ENCODE measurements at regions not wholly inside any gene's neighbourhood (a gene's known extent, or its start where the extent isn't known, plus 50 kb on each side); places are given as distances from the start of the nearest gene placed in this dataset.

DNA sequence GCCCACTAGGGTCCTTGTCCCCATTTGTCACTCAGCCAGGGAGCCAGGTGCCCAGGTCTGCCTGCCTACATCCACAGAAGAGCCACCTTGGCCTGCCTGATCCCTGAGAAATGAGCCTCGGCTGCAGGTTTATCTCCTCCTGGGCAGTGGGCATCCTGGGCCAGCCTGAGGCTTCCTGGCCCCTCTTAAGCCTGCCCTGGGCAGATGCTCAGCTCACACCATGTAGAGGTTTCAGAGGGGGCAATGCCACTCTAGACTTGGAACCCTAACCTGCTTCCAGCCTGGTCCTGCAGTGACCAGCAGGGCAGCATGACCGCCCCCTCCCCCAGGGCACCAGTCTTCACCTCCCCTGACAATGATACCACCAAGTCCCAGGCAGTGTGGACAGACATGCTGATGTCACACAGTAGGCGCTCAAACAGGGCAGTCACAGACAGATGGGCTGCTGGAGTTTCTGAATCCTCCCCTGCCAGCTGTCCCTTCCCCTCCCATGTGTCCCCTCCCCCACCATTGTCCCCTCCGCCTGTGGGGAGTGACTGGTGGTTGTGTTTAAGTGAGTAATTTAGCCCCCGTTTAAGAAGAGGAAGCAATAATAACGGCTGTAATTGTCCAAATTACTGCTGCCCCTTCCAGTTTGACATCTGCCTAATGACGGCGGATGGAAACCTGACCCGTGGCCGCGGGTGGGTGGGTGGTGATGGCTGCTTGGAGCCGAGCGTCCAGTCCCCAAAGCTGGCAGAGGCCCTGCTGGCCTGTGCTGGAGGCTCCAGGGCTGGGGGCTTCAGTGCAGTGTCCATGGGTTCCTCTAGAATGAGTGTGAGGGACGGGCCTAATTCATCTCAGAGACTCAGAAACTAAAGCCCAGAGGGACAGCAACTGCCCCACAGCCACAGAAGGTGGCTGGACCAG lies 147.7 kb downstream of the BARX1 start:
- TF ChIP-seq, protein P1, sequence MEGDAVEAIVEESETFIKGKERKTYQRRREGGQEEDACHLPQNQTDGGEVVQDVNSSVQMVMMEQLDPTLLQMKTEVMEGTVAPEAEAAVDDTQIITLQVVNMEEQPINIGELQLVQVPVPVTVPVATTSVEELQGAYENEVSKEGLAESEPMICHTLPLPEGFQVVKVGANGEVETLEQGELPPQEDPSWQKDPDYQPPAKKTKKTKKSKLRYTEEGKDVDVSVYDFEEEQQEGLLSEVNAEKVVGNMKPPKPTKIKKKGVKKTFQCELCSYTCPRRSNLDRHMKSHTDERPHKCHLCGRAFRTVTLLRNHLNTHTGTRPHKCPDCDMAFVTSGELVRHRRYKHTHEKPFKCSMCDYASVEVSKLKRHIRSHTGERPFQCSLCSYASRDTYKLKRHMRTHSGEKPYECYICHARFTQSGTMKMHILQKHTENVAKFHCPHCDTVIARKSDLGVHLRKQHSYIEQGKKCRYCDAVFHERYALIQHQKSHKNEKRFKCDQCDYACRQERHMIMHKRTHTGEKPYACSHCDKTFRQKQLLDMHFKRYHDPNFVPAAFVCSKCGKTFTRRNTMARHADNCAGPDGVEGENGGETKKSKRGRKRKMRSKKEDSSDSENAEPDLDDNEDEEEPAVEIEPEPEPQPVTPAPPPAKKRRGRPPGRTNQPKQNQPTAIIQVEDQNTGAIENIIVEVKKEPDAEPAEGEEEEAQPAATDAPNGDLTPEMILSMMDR (conservative IDR thresholded peaks at IDR 0.05): no peak
- no peak for TF ChIP-seq EZH2 (IDR thresholded peaks at IDR 0.05; ENCODE audit: low read depth)
